ENCODE measurements at regions not wholly inside any gene's neighbourhood (a gene's known extent, or its start where the extent isn't known, plus 50 kb on each side); places are given as distances from the start of the nearest gene placed in this dataset.

DNA sequence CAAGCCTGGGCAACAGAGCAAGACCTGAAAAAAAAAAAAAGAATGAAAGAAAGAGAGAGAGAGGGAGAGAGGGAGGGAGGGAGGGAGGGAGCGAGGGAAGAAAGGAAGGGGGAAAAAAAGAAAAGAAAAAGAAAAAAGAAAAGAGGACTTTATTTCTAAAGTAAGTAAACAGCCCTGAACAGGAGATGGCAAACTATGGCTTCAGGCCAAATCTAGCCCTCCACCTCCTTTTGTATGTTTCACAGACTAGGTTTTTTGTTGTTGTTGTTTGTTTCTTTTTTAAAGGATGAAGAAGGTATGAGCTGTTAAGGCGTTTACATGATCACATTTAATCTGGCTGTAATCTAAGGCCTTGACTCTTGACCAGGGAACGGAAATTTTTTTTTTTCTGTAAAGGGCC is 711.1 kb upstream of the NRSN1 start:
- TF ChIP-seq CTCF (IDR thresholded peaks at IDR 0.05; ENCODE audit: low read length) (no peak), EZH2 (IDR thresholded peaks at IDR 0.05; ENCODE audit: borderline replicate concordance, low read length) (no peak)

Data from OCI-LY1 (cell line).